H9 (cell line): ENCODE measurements at regions not wholly inside any gene's neighbourhood (a gene's known extent, or its start where the extent isn't known, plus 50 kb on each side); places are given as distances from the start of the nearest gene placed in this dataset.

ENCODE experiments used
- DNase-seq: peaks from one replicate; pipeline ENCODE4 v3.0.0-alpha.2; 2017
- H2AFZ ChIP-seq: one replicate; pipeline ENCODE4 v1.6.1; 2013; ENCODE audit warnings: mild to moderate bottlenecking, low read length, control low read depth, moderate library complexity
- H2AK5ac ChIP-seq: 2 replicates; pipeline ENCODE4 v1.6.1; 2013; ENCODE audit warnings: low read length, control low read depth, mixed read lengths; ENCODE audit not compliant: insufficient read length
- H2BK120ac ChIP-seq: one replicate; pipeline ENCODE4 v1.6.1; 2013; ENCODE audit warnings: low read depth, mild to moderate bottlenecking, low read length, control low read depth, inconsistent platforms; ENCODE audit not compliant: poor library complexity, severe bottlenecking
- H2BK12ac ChIP-seq: 2 replicates; pipeline ENCODE4 v1.6.1; 2013; ENCODE audit warnings: low read length, control low read depth, mixed read lengths, low read depth; ENCODE audit not compliant: insufficient read length
- H2BK15ac ChIP-seq: 2 replicates; pipeline ENCODE4 v1.6.1; 2013; ENCODE audit warnings: low read depth, low read length, control low read depth
- H2BK20ac ChIP-seq: one replicate; pipeline ENCODE4 v1.6.1; 2013; ENCODE audit warnings: low read depth, mild to moderate bottlenecking, low read length, control low read depth, inconsistent platforms; ENCODE audit not compliant: poor library complexity, severe bottlenecking
- H2BK5ac ChIP-seq: 2 replicates; pipeline ENCODE4 v1.6.1; 2013; ENCODE audit warnings: low read length, control low read depth, mixed read lengths; ENCODE audit not compliant: insufficient read length
- H3K14ac ChIP-seq: 2 replicates; pipeline ENCODE4 v1.6.1; 2013; ENCODE audit warnings: low read length, control low read depth; ENCODE audit not compliant: insufficient read depth
- H3K18ac ChIP-seq: 2 replicates; pipeline ENCODE4 v1.6.1; 2013; ENCODE audit warnings: low read depth, mild to moderate bottlenecking, mixed read lengths, low read length, control low read depth; ENCODE audit not compliant: insufficient read length
- H3K23ac ChIP-seq: 2 replicates; pipeline ENCODE4 v1.6.1; 2013; ENCODE audit warnings: low read length, control low read depth, mixed read lengths, low read depth; ENCODE audit not compliant: insufficient read length
- H3K23me2 ChIP-seq: 2 replicates; pipeline ENCODE4 v1.6.1; 2013; ENCODE audit warnings: low read depth, mild to moderate bottlenecking, mixed read lengths, low read length, control low read depth; ENCODE audit not compliant: insufficient read length, poor library complexity, severe bottlenecking
- H3K27ac ChIP-seq: 2 replicates; pipeline ENCODE4 v1.5.1; 2013; ENCODE audit warnings: low read length, control low read depth, mixed read lengths, low read depth; ENCODE audit not compliant: insufficient read length
- H3K27me3 ChIP-seq: 2 replicates; pipeline ENCODE4 v1.6.1; 2013; ENCODE audit warnings: low read length, control low read depth, inconsistent platforms; ENCODE audit not compliant: insufficient read depth
- H3K4ac ChIP-seq: 2 replicates; pipeline ENCODE4 v1.6.1; 2013; ENCODE audit warnings: low read depth, mild to moderate bottlenecking, control low read depth, inconsistent platforms, low read length, moderate library complexity
- H3K4me1 ChIP-seq: 2 replicates; pipeline ENCODE4 v1.6.1; 2013; ENCODE audit warnings: low read length, control low read depth, inconsistent platforms; ENCODE audit not compliant: insufficient read depth
- H3K4me2 ChIP-seq: 2 replicates; pipeline ENCODE4 v1.6.1; 2013; ENCODE audit warnings: low read length, control low read depth, mixed read lengths; ENCODE audit not compliant: insufficient read length, insufficient read depth
- H3K56ac ChIP-seq: 2 replicates; pipeline ENCODE4 v1.6.1; 2013; ENCODE audit warnings: low read depth, mild to moderate bottlenecking, mixed read lengths, low read length, control low read depth; ENCODE audit not compliant: insufficient read length
- H3K79me1 ChIP-seq: 2 replicates; pipeline ENCODE4 v1.6.1; 2013; ENCODE audit warnings: low read depth, mild to moderate bottlenecking, moderate library complexity, low read length, control low read depth, inconsistent platforms; ENCODE audit not compliant: insufficient read depth, poor library complexity, severe bottlenecking
- H3K79me2 ChIP-seq: 2 replicates; pipeline ENCODE4 v1.6.1; 2013; ENCODE audit warnings: low read length, control low read depth, inconsistent platforms; ENCODE audit not compliant: insufficient read depth
- H3K9ac ChIP-seq: 2 replicates; pipeline ENCODE4 v1.6.1; 2013; ENCODE audit warnings: low read length, control low read depth, mixed read lengths; ENCODE audit not compliant: insufficient read length; ENCODE audit errors: extremely low read depth
- H3K9me3 ChIP-seq: one replicate; pipeline ENCODE4 v1.6.1; 2013; ENCODE audit warnings: low read depth, low read length, inconsistent platforms; ENCODE audit not compliant: control insufficient read depth
- H3T11ph ChIP-seq: one replicate; pipeline ENCODE4 v1.6.1; 2013; ENCODE audit warnings: mild to moderate bottlenecking, low read length, control low read depth, inconsistent platforms
- H4K20me1 ChIP-seq: one replicate; pipeline ENCODE4 v1.6.1; 2013; ENCODE audit not compliant: control insufficient read depth, insufficient read length, insufficient read depth
- H4K5ac ChIP-seq: 2 replicates; pipeline ENCODE4 v1.6.1; 2013; ENCODE audit warnings: low read depth, mild to moderate bottlenecking, mixed read lengths, low read length, control low read depth; ENCODE audit not compliant: insufficient read length
- H4K8ac ChIP-seq: replicated peaks from 2 replicates; pipeline ENCODE4 v1.6.1; 2013; ENCODE audit warnings: low read length, control low read depth, mixed read lengths, low read depth; ENCODE audit not compliant: insufficient read length
- H4K91ac ChIP-seq: 2 replicates; pipeline ENCODE4 v1.6.1; 2013; ENCODE audit warnings: low read depth, mild to moderate bottlenecking, moderate library complexity, mixed read lengths, low read length, control low read depth; ENCODE audit not compliant: insufficient read length
- H3K27ac Mint-ChIP-seq, 3 experiments: 2 replicates in 2 of 3; 3 replicates in 1 of 3; pipeline ENCODE4 v1.8.0; 2020 to 2021; ENCODE audit warnings: mixed read lengths in 3 of 3, mild to moderate bottlenecking in 1 of 3, moderate library complexity in 1 of 3
- H3K27me3 Mint-ChIP-seq: 2 replicates; pipeline ENCODE4 v1.8.0; 2021; ENCODE audit warnings: low read depth, mild to moderate bottlenecking, moderate library complexity, mixed read lengths
- H3K36me3 Mint-ChIP-seq, 3 experiments: 2 replicates in 2 of 3; 3 replicates in 1 of 3; pipeline ENCODE4 v1.8.0; 2020 to 2021; ENCODE audit warnings: low read depth in 3 of 3, mixed read lengths in 3 of 3; ENCODE audit not compliant: insufficient read depth in 1 of 3
- H3K4me1 Mint-ChIP-seq, 2 experiments: 2 replicates each; pipeline ENCODE4 v1.8.0; 2020; ENCODE audit warnings: mixed read lengths in 2 of 2
- H3K4me3 Mint-ChIP-seq, 2 experiments: 2 replicates in 1 of 2; 3 replicates in 1 of 2; pipeline ENCODE4 v1.8.0; 2020 to 2021; ENCODE audit warnings: mild to moderate bottlenecking in 2 of 2, mixed read lengths in 2 of 2, moderate library complexity in 1 of 2
- H3K9me3 Mint-ChIP-seq, 2 experiments: 2 replicates in 1 of 2; 3 replicates in 1 of 2; pipeline ENCODE4 v1.8.0; 2020; ENCODE audit warnings: mild to moderate bottlenecking in 2 of 2, mixed read lengths in 2 of 2, moderate library complexity in 1 of 2
- WGBS: extraction: QIAGEN DNeasy Blood & Tissue Kit; methylation state at CpG from one replicate; pipeline ENCODE4 v1.1.7; 2013; ENCODE audit warnings: missing lambda C conversion rate, low lambda C conversion rate, mixed read lengths; ENCODE audit not compliant: insufficient read length; ENCODE audit errors: extremely low coverage; 5-methylcytosine and 5-hydroxymethylcytosine counted together
- TF ChIP-seq, protein P1 (sequence below): fragments of 200-600 bp; sonication (generic); conservative IDR thresholded peaks from 3 replicates; pipeline ENCODE4 v1.8.0; 2021; ENCODE audit warnings: antibody characterized with exemption, mild to moderate bottlenecking

DNA sequence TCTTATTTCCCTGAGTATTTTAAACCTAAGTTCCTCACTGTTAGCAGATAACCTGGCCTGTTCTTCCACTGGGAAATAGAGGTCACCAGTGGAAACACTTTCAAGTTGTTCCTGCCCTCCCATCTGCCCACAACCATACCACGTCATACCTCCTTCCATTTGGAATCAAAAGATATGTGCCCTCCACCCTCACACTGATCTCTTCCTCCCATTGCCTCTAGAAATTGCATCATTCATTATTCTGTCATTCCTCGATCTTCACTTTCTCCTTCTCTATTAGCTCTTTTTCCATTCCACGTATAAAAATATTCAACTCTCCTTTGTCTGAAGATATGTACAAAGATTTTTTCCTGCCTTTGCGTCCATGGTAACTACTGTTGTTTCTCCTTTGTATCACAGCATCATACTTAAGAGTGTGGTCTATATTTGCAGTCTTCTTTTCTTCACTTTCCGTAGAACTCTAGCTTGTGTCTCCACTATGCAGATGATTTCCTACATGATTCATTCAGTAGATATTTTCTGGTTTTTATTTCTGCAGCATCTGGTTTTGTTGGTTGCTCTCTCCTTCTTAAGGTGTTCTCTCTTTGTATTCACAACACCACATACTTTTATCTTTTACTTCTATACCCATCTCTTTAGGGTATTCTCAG is 312.3 kb downstream of the REEP3 start:
- Histone ChIP-seq H4K20me1 (no peaks in the 10 kb centered on the region), H2BK5ac (no peak overlapping the region), H3K23me2 (no peaks in the 10 kb centered on the region), H3K27me3 (no peaks in the 10 kb centered on the region), H4K8ac (no peak overlapping the region), H3K18ac (no peak overlapping the region), H2AK5ac (no peak overlapping the region), H3K27ac (no peak overlapping the region), H3K23ac (no peak overlapping the region), H4K91ac (no peak overlapping the region), H3K79me2 (no peaks in the 10 kb centered on the region), H3K4me1 (no peaks in the 10 kb centered on the region; the same call in 1 of the 2 replicates), H3K4ac (no peak overlapping the region), H3K9ac (no peak overlapping the region), H2BK120ac (no peak overlapping the region), H3K14ac (no peak overlapping the region), H2BK12ac (no peak overlapping the region), H3T11ph (no peak overlapping the region), H4K5ac (no peak overlapping the region), H3K79me1 (no peaks in the 10 kb centered on the region), H2BK20ac (no peak overlapping the region), H2BK15ac (no peak overlapping the region), H3K56ac (no peak overlapping the region), H3K4me2 (no peak overlapping the region), H3K9me3 (no peaks in the 10 kb centered on the region), H2AFZ (no peak overlapping the region)
- no peak overlapping the region for H3K4me3 Mint-ChIP-seq
- DNase-seq = no peak
- no peaks in the 10 kb centered on the region for H3K36me3 Mint-ChIP-seq
- no peaks in the 10 kb centered on the region; the same call in 1 of the 2 replicates for H3K27me3 Mint-ChIP-seq
- TF ChIP-seq, protein P1, sequence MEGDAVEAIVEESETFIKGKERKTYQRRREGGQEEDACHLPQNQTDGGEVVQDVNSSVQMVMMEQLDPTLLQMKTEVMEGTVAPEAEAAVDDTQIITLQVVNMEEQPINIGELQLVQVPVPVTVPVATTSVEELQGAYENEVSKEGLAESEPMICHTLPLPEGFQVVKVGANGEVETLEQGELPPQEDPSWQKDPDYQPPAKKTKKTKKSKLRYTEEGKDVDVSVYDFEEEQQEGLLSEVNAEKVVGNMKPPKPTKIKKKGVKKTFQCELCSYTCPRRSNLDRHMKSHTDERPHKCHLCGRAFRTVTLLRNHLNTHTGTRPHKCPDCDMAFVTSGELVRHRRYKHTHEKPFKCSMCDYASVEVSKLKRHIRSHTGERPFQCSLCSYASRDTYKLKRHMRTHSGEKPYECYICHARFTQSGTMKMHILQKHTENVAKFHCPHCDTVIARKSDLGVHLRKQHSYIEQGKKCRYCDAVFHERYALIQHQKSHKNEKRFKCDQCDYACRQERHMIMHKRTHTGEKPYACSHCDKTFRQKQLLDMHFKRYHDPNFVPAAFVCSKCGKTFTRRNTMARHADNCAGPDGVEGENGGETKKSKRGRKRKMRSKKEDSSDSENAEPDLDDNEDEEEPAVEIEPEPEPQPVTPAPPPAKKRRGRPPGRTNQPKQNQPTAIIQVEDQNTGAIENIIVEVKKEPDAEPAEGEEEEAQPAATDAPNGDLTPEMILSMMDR = no peak
- no CpG with 5 or more reads among the region's 5 CpGs for WGBS
- H3K9me3 Mint-ChIP-seq = no peaks in the 10 kb centered on the region
- H3K27ac Mint-ChIP-seq = no peak overlapping the region
- H3K4me1 Mint-ChIP-seq = peaks cover 10 to 13% of the 10 kb centered on the region in 2 experiments
